HCT116 (cell line): ENCODE measurements at regions not wholly inside any gene's neighbourhood (a gene's known extent, or its start where the extent isn't known, plus 50 kb on each side); places are given as distances from the start of the nearest gene placed in this dataset.

Experiments used
- ATAC-seq: fragments of 200-7000 bp; cut with Tn5 transposase; 2 replicates; pipeline ENCODE4 v1.9.1; 2020; ENCODE audit warnings: mild to moderate bottlenecking, moderate library complexity
- BruUV-seq: library from RNA; stranded (reverse); fragments of 400-500 nt; replicated peaks from 2 replicates; lab custom pipeline; 2021; lab: Mats Ljungman, UMichigan
- CTCF ChIA-PET: fragments of 300-600 bp; sonication (Branson Sonifier 250); formaldehyde crosslinking; loops from one replicate; lab custom pipeline; 2021; ENCODE audit warnings: antibody characterized with exemption; lab: Charles Lee
- POLR2A ChIA-PET: fragments of 300-600, 350-600 bp; sonication (Branson Sonifier 250); formaldehyde crosslinking; loops from one replicate; lab custom pipeline; 2021; ENCODE audit warnings: antibody characterized with exemption; lab: Charles Lee
- RAD21 ChIA-PET, 2 experiments: fragments of 300-600 bp; sonication (Branson Sonifier 250); formaldehyde crosslinking; loops; one replicate each; lab custom pipeline; 2023; ENCODE audit warnings: low total read pairs in 2 of 2; ENCODE audit not compliant: uncharacterized antibody in 2 of 2, unreplicated experiment in 2 of 2, low non-redundant PET in 1 of 2; lab: Charles Lee
- DNase-seq: peaks from one replicate; pipeline ENCODE4 v3.0.0-alpha.2; 2010; ENCODE audit warnings: low read depth, low spot score
- H2AFZ ChIP-seq: fragments of 200-600 bp; shearing (Covaris generic), sonication (generic); 2 replicates; pipeline ENCODE4 v1.6.1; 2017; ENCODE audit warnings: low read depth, mixed run types, mixed read lengths, antibody characterized with exemption, low read length; ENCODE audit not compliant: poor library complexity, severe bottlenecking
- H3K27ac ChIP-seq: 2 replicates; pipeline ENCODE4 v1.5.1; 2012; ENCODE audit warnings: low read depth, low read length
- H3K27me3 ChIP-seq: fragments of 200-600 bp; sonication (generic); 2 replicates; pipeline ENCODE4 v1.6.1; 2016; ENCODE audit warnings: mixed run types, low read length, mixed read lengths; ENCODE audit not compliant: insufficient read depth
- H3K36me3 ChIP-seq, 2 experiments: fragments of 200-500 bp in 1 of 2; fragments of 200-600 bp in 1 of 2; sonication (Bioruptor generic) in 1 of 2; sonication (generic) in 1 of 2; 2 replicates each; pipeline versions ENCODE4 v1.5.1 to v1.6.1; 2014 to 2016; ENCODE audit warnings: low read length in 2 of 2, inconsistent platforms in 1 of 2, mixed read lengths in 1 of 2, mixed run types in 1 of 2; ENCODE audit not compliant: insufficient read depth in 2 of 2, control insufficient read depth in 1 of 2
- H3K4me1 ChIP-seq, 2 experiments: fragments of 200-600 bp in 1 of 2; sonication (generic) in 1 of 2; 2 replicates each; pipeline versions ENCODE4 v1.5.1 to v1.6.1; 2012 to 2017; ENCODE audit warnings: low read length in 2 of 2, inconsistent platforms in 1 of 2, mild to moderate bottlenecking in 1 of 2, mixed read lengths in 1 of 2, mixed run types in 1 of 2, moderate library complexity in 1 of 2; ENCODE audit not compliant: insufficient read depth in 2 of 2, control insufficient read depth in 1 of 2
- H3K4me2 ChIP-seq: fragments of 200-600 bp; sonication (generic); 2 replicates; pipeline ENCODE4 v1.6.1; 2017; ENCODE audit warnings: mixed run types, low read length, mixed read lengths
- H3K4me3 ChIP-seq, 2 experiments: fragments of 200-600 bp in 1 of 2; sonication (generic) in 1 of 2; replicated peaks in 1 of 2; 2 replicates each; pipeline ENCODE4 v1.5.1; 2011 to 2016; ENCODE audit warnings: low read length in 2 of 2, control low read depth in 1 of 2, low read depth in 1 of 2, mild to moderate bottlenecking in 1 of 2, mixed read lengths in 1 of 2, mixed run types in 1 of 2
- H3K79me2 ChIP-seq: fragments of 200-600 bp; sonication (generic); 2 replicates; pipeline ENCODE4 v1.6.1; 2017; ENCODE audit warnings: mild to moderate bottlenecking, mixed run types, low read length, moderate library complexity, mixed read lengths; ENCODE audit not compliant: insufficient read depth
- H3K9ac ChIP-seq: fragments of 200-600 bp; sonication (generic); 2 replicates; pipeline ENCODE4 v1.6.1; 2016; ENCODE audit warnings: low read length, mixed read lengths
- H3K9me2 ChIP-seq: fragments of 200-600 bp; sonication (generic), shearing (Covaris generic); 2 replicates; pipeline ENCODE4 v1.6.1; 2017; ENCODE audit warnings: mixed run types, mild to moderate bottlenecking, moderate library complexity; ENCODE audit not compliant: insufficient read depth
- H3K9me3 ChIP-seq, 2 experiments: fragments of 200-500 bp in 1 of 2; fragments of 200-600 bp in 1 of 2; sonication (Bioruptor generic) in 1 of 2; sonication (generic) in 1 of 2; 2 replicates each; pipeline ENCODE4 v1.6.1; 2014 to 2017; ENCODE audit warnings: low read length in 2 of 2, mixed read lengths in 2 of 2, inconsistent platforms in 1 of 2, low read depth in 1 of 2, mild to moderate bottlenecking in 1 of 2, mixed run types in 1 of 2, moderate library complexity in 1 of 2; ENCODE audit not compliant: control insufficient read depth in 1 of 2, insufficient read depth in 1 of 2
- H4K20me1 ChIP-seq: fragments of 200-600 bp; sonication (generic), shearing (Covaris generic); 2 replicates; pipeline ENCODE4 v1.6.1; 2017; ENCODE audit warnings: mixed run types, mild to moderate bottlenecking, moderate library complexity; ENCODE audit not compliant: insufficient read depth
- CBX3 ChIP-seq: IDR thresholded peaks from 2 replicates; pipeline ENCODE4 v1.6.1; 2012; ENCODE audit warnings: low read depth
- CEBPB ChIP-seq: IDR thresholded peaks from 2 replicates; pipeline ENCODE4 v1.6.1; 2012; ENCODE audit warnings: low read depth
- CTCF ChIP-seq, 3 experiments: fragments of 200-600 bp in 1 of 3; sonication (generic) in 1 of 3; IDR thresholded peaks in 2 of 3; conservative IDR thresholded peaks in 1 of 3; 2 replicates each; pipeline ENCODE4 v1.5.1; 2012 to 2017; ENCODE audit warnings: low read depth in 2 of 3, low read length in 2 of 3, antibody characterized with exemption in 1 of 3, borderline replicate concordance in 1 of 3, control low read depth in 1 of 3, mild to moderate bottlenecking in 1 of 3, mixed read lengths in 1 of 3, mixed run types in 1 of 3, moderate library complexity in 1 of 3; ENCODE audit not compliant: insufficient read depth in 1 of 3
- EGR1 ChIP-seq: IDR thresholded peaks from 2 replicates; pipeline ENCODE4 v1.6.1; 2012; ENCODE audit warnings: low read depth
- EZH2 ChIP-seq: fragments of 200-600 bp; sonication (generic); IDR thresholded peaks from 2 replicates; pipeline ENCODE4 v1.6.1; 2017; ENCODE audit warnings: antibody characterized with exemption, mixed run types
- EZH2phosphoT487 ChIP-seq: fragments of 200-600 bp; IDR thresholded peaks from 2 replicates; pipeline ENCODE4 v1.6.1; 2018; ENCODE audit warnings: antibody characterized with exemption, borderline replicate concordance
- FOSL1 ChIP-seq: IDR thresholded peaks from 2 replicates; pipeline ENCODE4 v1.6.1; 2012; ENCODE audit warnings: low read depth
- JUND ChIP-seq: IDR thresholded peaks from 2 replicates; pipeline ENCODE4 v1.6.1; 2012
- MAX ChIP-seq: IDR thresholded peaks from 2 replicates; pipeline ENCODE4 v1.6.1; 2012
- POLR2A ChIP-seq: IDR thresholded peaks from 2 replicates; pipeline ENCODE4 v1.7.0; 2011; ENCODE audit warnings: borderline replicate concordance; ENCODE audit not compliant: insufficient read depth, insufficient read length; ENCODE audit errors: extremely low read depth
- POLR2AphosphoS5 ChIP-seq: IDR thresholded peaks from 2 replicates; pipeline ENCODE4 v1.6.1; 2011; ENCODE audit warnings: mild to moderate bottlenecking, low read depth, low read length, moderate library complexity
- RAD21 ChIP-seq: IDR thresholded peaks from 2 replicates; pipeline ENCODE4 v1.6.1; 2012; ENCODE audit warnings: low read depth, mild to moderate bottlenecking
- SIN3A ChIP-seq: IDR thresholded peaks from 2 replicates; pipeline ENCODE4 v1.6.1; 2012; ENCODE audit warnings: low read depth
- SP1 ChIP-seq: IDR thresholded peaks from 2 replicates; pipeline ENCODE4 v1.6.1; 2012; ENCODE audit warnings: low read depth
- SRF ChIP-seq: IDR thresholded peaks from 2 replicates; pipeline ENCODE4 v1.6.1; 2012; ENCODE audit warnings: low read depth
- ZFX ChIP-seq: fragments of 450-650 bp; IDR thresholded peaks from 2 replicates; pipeline ENCODE4 v1.6.1; 2017
- ZNF274 ChIP-seq: fragments of 200-500 bp; sonication (Bioruptor generic); IDR thresholded peaks from 2 replicates; pipeline ENCODE4 v1.6.1; 2014; ENCODE audit warnings: mild to moderate bottlenecking, low read depth, low read length, inconsistent platforms
- intact Hi-C: fragments of 100-400 bp; cut with micrococcal nuclease; formaldehyde crosslinking; loops from 2 replicates; pipeline ENCODE4 v1.10.0; 2022

GRCh38 chr3:124438813-124439212, 291.4 kb upstream of the UMPS start:
- no TSS peak for BruUV-seq
- RAD21 ChIA-PET, result no interaction called here
- H3K9ac ChIP-seq, result no peak overlapping the region
- no peak overlapping the region for H3K4me2 ChIP-seq
- no peak for DNase-seq
- H3K9me3 ChIP-seq, result no peaks in the 10 kb centered on the region
- POLR2A ChIA-PET, result no interaction called here
- no peak overlapping the region for H3K27ac ChIP-seq
- H3K4me1 ChIP-seq, result no peaks in the 10 kb centered on the region
- H3K4me3 ChIP-seq, result no peak overlapping the region
- CTCF ChIA-PET, result no interaction called here
- H2AFZ ChIP-seq, result no peak overlapping the region
- ATAC-seq, result no peak
- intact Hi-C loops, result no loop called here
- no peaks in the 10 kb centered on the region for H3K79me2 ChIP-seq
- H4K20me1 ChIP-seq, result no peaks in the 10 kb centered on the region
- TF ChIP-seq EGR1 (no peak), EZH2phosphoT487 (no peak), RAD21 (no peak), POLR2A (no peak), SRF (no peak)
- peaks cover 14% of the 10 kb centered on the region for H3K27me3 ChIP-seq
- no peaks in the 10 kb centered on the region for H3K36me3 ChIP-seq
- no peaks in the 10 kb centered on the region for H3K9me2 ChIP-seq

DNA sequence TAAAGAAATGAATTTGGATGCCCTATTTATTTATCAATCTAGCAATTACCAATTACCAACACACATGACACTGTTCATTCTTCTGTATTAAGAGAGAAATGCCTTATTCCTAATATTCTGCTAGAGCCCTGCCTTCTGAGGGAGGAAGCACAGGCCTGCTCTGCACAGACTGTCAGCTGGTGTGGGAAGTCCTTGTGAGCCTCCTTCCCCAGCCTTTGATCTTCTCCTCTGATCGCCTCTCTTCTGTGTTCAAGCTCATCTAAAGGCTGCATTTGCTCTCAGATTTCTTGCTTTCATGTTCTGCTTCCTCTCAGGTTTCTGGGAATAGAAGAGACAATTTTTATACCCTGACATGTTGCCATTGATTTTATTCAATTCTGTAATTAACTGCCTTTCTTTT, 290.6 kb upstream of the UMPS start:
- H3K9ac ChIP-seq, result no peak overlapping the region
- peaks cover 22% of the 10 kb centered on the region for H3K27me3 ChIP-seq
- no peak overlapping the region for H2AFZ ChIP-seq
- no peak for TF ChIP-seq ZNF274
- TF ChIP-seq CBX3, result no peak
- no peak for TF ChIP-seq EZH2phosphoT487
- TF ChIP-seq FOSL1, result no peak
- TF ChIP-seq SIN3A, result no peak
- no peak for TF ChIP-seq RAD21
- TF ChIP-seq POLR2AphosphoS5, result no peak
- no peak for TF ChIP-seq CEBPB
- no peak for TF ChIP-seq JUND
- no peak for TF ChIP-seq CTCF (IDR thresholded peaks at IDR 0.05 in 2 of 3, conservative IDR thresholded peaks at IDR 0.05 in 1 of 3; ENCODE audit: borderline replicate concordance in 1 of 3, insufficient read depth in 1 of 3, low read depth in 2 of 3, low read length in 2 of 3)
- no peak for TF ChIP-seq EZH2
- no peak for TF ChIP-seq ZFX
- no peak for TF ChIP-seq SP1
- TF ChIP-seq SRF, result no peak
- TF ChIP-seq POLR2A, result no peak
- no peak for TF ChIP-seq MAX
- no peaks in the 10 kb centered on the region for H3K79me2 ChIP-seq
- H3K9me3 ChIP-seq, result no peaks in the 10 kb centered on the region
- intact Hi-C loops, result no loop called here
- H3K9me2 ChIP-seq, result no peaks in the 10 kb centered on the region
- no peak overlapping the region for H3K4me3 ChIP-seq
- no peaks in the 10 kb centered on the region for H3K36me3 ChIP-seq
- CTCF ChIA-PET, result interaction anchor here (1.1 to 1.3 kb wide), 2 partner anchors 11 to 88 kb away, joined by 3 read pairs; no protein-coding TSS in a partner anchor
- no peaks in the 10 kb centered on the region for H3K4me1 ChIP-seq
- H3K4me2 ChIP-seq, result no peak overlapping the region
- H4K20me1 ChIP-seq, result no peaks in the 10 kb centered on the region
- DNase-seq, result no peak
- no TSS peak for BruUV-seq
- POLR2A ChIA-PET, result no interaction called here
- H3K27ac ChIP-seq, result no peak overlapping the region
- RAD21 ChIA-PET, result no interaction called here
- ATAC-seq, result no peak
